A673 (cell line): ENCODE measurements at regions not wholly inside any gene's neighbourhood (a gene's known extent, or its start where the extent isn't known, plus 50 kb on each side); places are given as distances from the start of the nearest gene placed in this dataset.

Source experiments
- BruUV-seq: library from RNA; stranded (reverse); fragments of 400-500 nt; replicated peaks from 2 replicates; lab custom pipeline; 2021; lab: Mats Ljungman, UMichigan
- CTCF ChIA-PET: fragments of 300-600 bp; sonication (Branson Sonifier 250); formaldehyde crosslinking; loops from one replicate; lab custom pipeline; 2022; ENCODE audit warnings: antibody characterized with exemption; lab: Charles Lee
- POLR2A ChIA-PET: fragments of 300-600 bp; sonication (Branson Sonifier 250); formaldehyde crosslinking; loops from one replicate; lab custom pipeline; 2022; ENCODE audit warnings: antibody characterized with exemption; ENCODE audit not compliant: low non-redundant PET; lab: Charles Lee
- DNase-seq: peaks from one replicate; pipeline ENCODE4 v3.0.0-alpha.2; 2015; ENCODE audit warnings: low spot score
- H3K27ac ChIP-seq: fragments of 200-600 bp; sonication (generic); 2 replicates; pipeline ENCODE4 v1.5.1; 2016; ENCODE audit warnings: mixed run types, low read depth, mild to moderate bottlenecking, mixed read lengths, antibody characterized with exemption, low read length; ENCODE audit not compliant: poor library complexity, severe bottlenecking
- H3K27me3 ChIP-seq: fragments of 200-600 bp; sonication (generic); replicated peaks from 2 replicates; pipeline ENCODE4 v1.6.1; 2017; ENCODE audit warnings: mixed run types, low read depth, mild to moderate bottlenecking, mixed read lengths, antibody characterized with exemption, low read length; ENCODE audit not compliant: insufficient read depth, poor library complexity
- H3K36me3 ChIP-seq: fragments of 200-600 bp; sonication (generic); 2 replicates; pipeline ENCODE4 v1.6.1; 2016; ENCODE audit warnings: mixed run types, mild to moderate bottlenecking, mixed read lengths, antibody characterized with exemption, low read length; ENCODE audit not compliant: insufficient read depth, poor library complexity, severe bottlenecking
- H3K4me1 ChIP-seq: fragments of 200-600 bp; sonication (generic); 2 replicates; pipeline ENCODE4 v1.6.1; 2017; ENCODE audit warnings: mixed run types, mild to moderate bottlenecking, mixed read lengths, antibody characterized with exemption, low read length; ENCODE audit not compliant: insufficient read depth, poor library complexity, severe bottlenecking
- H3K4me3 ChIP-seq: fragments of 200-600 bp; sonication (generic); 2 replicates; pipeline ENCODE4 v1.5.1; 2016; ENCODE audit warnings: low read depth, mixed run types, mild to moderate bottlenecking, mixed read lengths, low read length; ENCODE audit not compliant: poor library complexity, severe bottlenecking
- H3K9me3 ChIP-seq: fragments of 200-600 bp; sonication (generic); 2 replicates; pipeline ENCODE4 v1.6.1; 2016; ENCODE audit warnings: mixed run types, low read depth, mild to moderate bottlenecking, mixed read lengths, antibody characterized with exemption, low read length; ENCODE audit not compliant: poor library complexity, severe bottlenecking
- CTCF ChIP-seq: fragments of 300-800, 200-600 bp; sonication (generic); conservative IDR thresholded peaks from 2 replicates; pipeline ENCODE4 v1.5.1; 2017; ENCODE audit warnings: low read depth, mild to moderate bottlenecking, antibody characterized with exemption, low read length, moderate library complexity, mixed read lengths
- EZH2 ChIP-seq: fragments of 200-600 bp; sonication (generic); IDR thresholded peaks from 2 replicates; pipeline ENCODE4 v1.6.1; 2017; ENCODE audit warnings: borderline replicate concordance, low read depth, mild to moderate bottlenecking, mixed read lengths, antibody characterized with exemption, low read length; ENCODE audit not compliant: poor library complexity, severe bottlenecking
- intact Hi-C: fragments of 100-400 bp; cut with micrococcal nuclease; formaldehyde crosslinking; loops from one replicate; pipeline ENCODE4 v1.10.0; 2022; ENCODE audit not compliant: unreplicated experiment

- DNase-seq, result no peak
- CTCF ChIA-PET, result no interaction called here
Measured at GRCh38 chr13:34247596-34247995, 429.6 kb downstream of the RFC3 start.

GRCh38 chr13:34249546-34250039 lies 431.6 kb downstream of the RFC3 start:
- no peak for TF ChIP-seq CTCF
- TF ChIP-seq EZH2, result no peak
- Histone ChIP-seq H3K27ac (no peak overlapping the region), H3K4me3 (no peak overlapping the region), H3K27me3 (peaks cover 5% of the 10 kb centered on the region), H3K36me3 (no peaks in the 10 kb centered on the region), H3K4me1 (no peaks in the 10 kb centered on the region), H3K9me3 (no peaks in the 10 kb centered on the region)
- CTCF ChIA-PET, result no interaction called here
- BruUV-seq, result no TSS peak
- POLR2A ChIA-PET, result no interaction called here
- intact Hi-C loops, result no loop called here
- DNase-seq, result no peak

More at GRCh38 chr13:34247596-34247995, 429.6 kb downstream of the RFC3 start:
- intact Hi-C loops, result no loop called here
- Histone ChIP-seq H3K9me3 (no peaks in the 10 kb centered on the region), H3K27me3 (peaks cover 5% of the 10 kb centered on the region), H3K36me3 (no peaks in the 10 kb centered on the region), H3K4me1 (no peaks in the 10 kb centered on the region), H3K27ac (no peak overlapping the region), H3K4me3 (no peak overlapping the region)
- no TSS peak for BruUV-seq
- POLR2A ChIA-PET, result no interaction called here
- no peak for TF ChIP-seq CTCF
- no peak for TF ChIP-seq EZH2

GRCh38 chr13:34250151-34250670 lies 432.3 kb downstream of the RFC3 start:
- Histone ChIP-seq H3K36me3 (no peaks in the 10 kb centered on the region), H3K27ac (no peak overlapping the region), H3K4me3 (no peak overlapping the region), H3K4me1 (no peaks in the 10 kb centered on the region), H3K27me3 (peaks cover 5% of the 10 kb centered on the region), H3K9me3 (no peaks in the 10 kb centered on the region)
- DNase-seq, result no peak
- intact Hi-C loops, result no loop called here
- ChIA-PET POLR2A (no interaction called here), CTCF (no interaction called here)
- BruUV-seq, result no TSS peak
- TF ChIP-seq EZH2 (no peak), CTCF (no peak)
